ENCODE measurements at regions not wholly inside any gene's neighbourhood (a gene's known extent, or its start where the extent isn't known, plus 50 kb on each side); places are given as distances from the start of the nearest gene placed in this dataset.
"Not testable (repeated sequence)": the region's sequence is repeated elsewhere in the genome, so short reads cannot be mapped to it uniquely, and the experiment has no call there.

DNA sequence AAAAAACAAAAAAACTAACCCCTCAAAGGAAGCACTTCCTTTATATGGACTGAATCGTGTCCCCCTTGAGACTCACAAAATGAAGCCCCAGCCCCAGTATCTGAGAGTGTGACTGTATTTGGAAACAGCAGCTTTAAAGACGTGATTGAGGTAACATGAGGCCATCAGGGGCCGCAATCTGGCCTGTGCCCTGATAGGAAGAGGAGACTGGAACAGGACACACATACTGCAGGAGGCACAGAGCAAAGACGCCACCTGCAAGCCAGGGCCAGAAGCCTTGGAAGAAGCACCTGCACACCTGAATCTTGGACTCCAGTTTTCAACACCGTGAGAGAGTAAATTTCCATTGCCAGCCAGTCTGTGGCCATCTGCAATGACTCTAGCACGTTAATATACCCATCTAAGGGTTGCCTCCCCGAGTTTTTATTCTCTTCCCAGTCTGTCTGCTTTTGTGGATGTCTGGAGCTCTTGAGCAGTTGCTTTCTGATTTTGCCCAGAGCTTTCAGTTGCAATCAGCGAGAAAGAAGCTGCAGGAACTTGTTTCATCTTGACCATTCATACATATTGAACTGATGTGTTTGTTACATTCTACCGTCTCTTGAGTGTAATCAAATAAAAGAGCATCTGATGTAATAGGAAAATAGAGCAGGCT, 775.8 kb upstream of the TPTE start:
- not testable (repeated sequence) for DNase-seq

DNA sequence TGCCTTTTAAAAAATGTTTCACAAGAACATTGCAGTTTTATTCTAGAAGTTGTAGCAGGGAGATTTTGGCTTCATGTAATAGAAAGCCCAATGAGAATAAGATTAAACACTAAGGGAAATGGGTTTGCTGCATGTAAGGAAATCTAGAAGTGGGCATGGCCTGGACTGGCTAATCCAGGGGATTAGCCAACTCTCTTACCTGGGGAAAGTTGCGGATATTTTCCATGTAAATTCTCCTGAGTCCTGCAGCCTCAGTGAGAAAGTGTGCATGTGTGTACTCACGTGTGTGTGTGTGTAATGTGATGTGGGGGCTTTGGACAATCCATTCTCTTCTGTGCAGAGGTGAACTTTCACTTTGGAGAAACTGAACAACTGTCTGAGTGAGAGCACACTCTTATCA, 775.1 kb upstream of the TPTE start:
- DNase-seq, result not testable (repeated sequence)

DNA sequence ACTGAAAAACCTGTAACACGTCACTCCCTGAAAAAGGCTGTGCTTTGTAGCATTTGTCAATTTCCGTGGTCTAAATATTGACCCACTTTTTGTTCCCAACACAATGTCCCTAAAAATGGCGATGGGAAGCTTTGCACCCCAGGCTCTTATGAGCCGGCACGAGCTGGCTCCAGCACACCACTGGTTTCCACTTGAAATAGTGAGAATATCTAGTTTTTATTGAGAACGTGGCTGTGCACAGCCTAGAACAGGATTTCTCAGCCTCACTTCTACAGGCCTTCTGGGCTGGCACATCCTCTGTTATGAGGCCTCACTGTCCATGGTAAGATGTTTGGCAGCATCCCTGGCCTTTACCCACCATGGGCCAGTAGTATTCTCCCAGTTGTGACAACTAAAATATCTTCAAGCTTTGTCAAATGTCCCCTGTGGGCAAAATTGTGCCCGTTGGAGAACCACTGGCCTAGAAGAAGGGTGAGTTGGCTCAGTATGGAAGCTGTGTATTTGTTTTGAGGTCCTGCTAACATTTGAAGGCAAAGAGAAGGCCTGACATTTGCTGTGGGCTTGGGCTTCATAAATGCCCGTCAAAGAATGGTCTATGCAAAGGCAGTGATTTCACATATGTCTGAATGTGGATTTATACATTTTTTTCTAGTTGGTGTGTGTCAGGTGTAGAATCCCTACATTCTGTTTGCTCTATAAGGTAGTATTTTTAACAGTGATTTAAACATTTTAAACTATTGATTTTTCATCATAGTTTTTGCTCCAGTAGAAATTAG, 774.4 kb upstream of the TPTE start:
- DNase-seq, result not testable (repeated sequence)

DNA sequence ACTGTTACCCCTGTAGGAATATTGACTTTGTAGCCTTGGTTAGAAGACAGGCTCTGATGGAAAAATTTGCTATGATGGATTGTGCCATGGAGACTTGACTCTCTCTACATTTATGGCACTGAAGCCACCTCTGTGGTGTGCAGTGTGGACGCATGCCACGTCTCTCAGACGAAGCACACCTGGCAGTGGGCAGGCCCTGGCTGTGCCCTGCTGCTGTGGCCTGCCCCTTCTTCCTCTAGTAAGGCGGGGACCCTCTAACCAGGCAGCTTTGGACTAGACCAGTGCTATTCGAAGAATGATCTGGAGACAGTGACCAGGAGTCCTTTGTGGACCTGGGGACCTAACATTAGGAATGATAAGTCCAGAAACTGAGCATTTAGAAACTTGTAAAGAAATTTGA, 773.5 kb upstream of the TPTE start:
- not testable (repeated sequence) for DNase-seq

DNA sequence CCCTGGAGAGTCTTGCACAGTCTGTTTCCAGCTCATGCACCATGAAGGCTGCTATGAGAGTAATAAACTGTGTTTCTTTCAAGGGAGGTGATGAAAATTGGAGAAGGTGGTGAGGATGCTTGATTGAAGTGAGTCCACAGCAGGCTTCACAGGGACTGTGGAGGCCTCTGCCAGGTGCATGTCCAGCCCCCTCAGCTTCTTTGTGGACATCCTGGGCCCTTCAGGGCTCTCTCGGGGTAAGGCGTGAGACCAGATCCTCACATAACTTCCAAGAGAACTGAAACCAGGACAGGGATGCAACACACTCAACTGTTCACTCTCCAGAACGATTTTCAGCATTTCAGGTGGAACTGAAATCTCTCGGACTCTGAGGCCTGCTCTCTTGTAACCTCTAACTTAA, 772.9 kb upstream of the TPTE start:
- DNase-seq, result not testable (repeated sequence)

DNA sequence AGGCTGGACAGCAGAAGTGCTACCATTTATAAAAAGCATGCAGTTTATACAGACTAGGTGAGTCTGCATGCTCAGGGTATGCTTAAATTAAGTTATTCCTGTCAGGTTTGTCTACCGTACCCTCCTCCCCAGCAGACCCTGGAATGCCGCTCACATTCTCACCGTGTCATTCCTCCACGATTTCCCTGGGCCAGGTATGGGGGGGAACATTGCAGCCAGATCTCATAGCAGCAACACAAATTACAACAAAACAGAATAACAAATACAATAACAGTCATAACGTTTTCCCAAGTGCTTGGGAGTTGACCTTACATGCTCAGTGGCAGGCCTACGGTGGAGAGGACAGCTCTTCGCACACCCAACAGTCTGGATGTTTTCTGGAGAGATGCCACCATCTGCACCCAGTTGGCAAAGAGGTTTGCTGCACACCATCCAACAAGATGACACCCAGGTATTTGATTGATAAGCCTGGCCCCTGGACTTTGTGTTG, 771.6 kb upstream of the TPTE start:
- DNase-seq, result not testable (repeated sequence)

DNA sequence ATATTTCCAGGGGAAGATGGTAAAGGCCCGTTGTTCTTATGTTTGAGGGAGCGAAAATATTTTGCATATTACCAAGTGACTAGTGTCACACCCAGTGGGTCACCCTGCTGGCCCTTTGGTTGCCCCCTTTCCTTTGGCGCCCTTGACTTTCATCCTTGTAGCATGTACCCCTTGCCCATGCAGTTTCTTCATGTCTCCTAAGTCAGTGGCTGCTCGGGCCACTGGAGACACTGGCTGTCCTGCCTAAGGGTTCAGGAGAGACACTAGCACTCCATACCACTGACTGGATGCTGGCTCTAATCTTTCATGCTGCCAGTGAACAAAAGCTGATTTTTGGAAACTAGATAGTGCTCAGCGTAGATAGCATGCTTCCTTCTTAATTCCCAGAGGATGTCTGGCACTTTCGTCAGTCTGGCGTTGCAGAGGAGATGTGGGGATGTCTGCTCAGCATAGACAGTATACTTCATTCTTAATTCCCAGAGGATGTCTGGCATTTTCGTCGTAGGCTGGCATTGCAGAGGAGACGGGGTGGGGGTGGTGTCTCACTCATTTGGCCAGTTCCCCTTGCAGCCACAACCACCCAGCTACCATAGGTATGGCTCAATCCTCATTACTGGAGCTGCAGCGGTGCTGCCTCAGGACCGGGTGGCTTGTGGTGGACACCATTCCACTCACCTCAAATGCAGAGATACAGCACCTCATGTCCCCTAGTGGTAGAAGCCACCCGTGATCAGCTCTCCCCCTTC, 770.9 kb upstream of the TPTE start:
- no peak for DNase-seq

DNA sequence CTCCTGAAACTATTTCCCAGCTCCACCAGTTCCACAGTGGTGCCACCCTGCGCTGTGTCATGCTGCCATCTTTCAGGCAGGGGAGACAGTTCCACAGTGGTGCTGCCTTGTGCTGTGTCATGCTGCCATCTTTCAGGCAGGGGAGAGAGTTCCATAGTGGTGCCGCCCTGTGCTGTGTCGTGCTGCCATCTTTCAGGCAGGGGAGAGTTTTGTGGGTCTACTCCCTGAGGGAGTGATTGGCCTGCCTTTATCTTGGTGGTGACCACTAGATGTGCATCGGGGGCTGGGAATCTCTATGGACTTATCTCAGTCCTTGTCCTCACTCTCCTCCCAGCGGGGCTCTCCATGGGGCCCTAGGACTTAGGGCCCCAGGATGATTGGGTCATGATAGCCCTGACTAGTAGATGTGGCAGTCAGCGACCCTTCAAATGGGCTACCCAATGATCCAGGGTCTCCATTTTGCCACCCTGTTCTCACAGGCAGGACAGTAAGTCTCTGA, 770.2 kb upstream of the TPTE start:
- DNase-seq, result not testable (repeated sequence)

DNA sequence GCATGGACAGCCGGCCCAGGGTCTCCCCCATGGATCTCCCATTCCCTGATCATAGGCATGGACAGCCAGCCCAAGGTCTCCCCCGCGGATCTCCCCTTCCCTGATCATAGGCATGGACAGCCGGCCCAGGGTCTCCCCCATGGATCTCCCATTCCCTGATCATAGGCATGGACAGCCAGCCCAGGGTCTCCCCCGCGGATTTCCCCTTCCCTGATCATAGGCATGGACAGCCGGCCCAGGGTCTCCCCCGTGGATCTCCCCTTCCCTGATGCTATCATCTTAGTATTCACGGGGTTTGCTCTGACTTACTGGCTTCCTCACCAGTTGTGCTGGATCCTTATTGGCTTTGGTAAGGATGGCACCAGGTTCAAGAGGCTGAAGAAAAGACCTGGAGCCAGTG, 769.4 kb upstream of the TPTE start:
- DNase-seq, result not testable (repeated sequence)

DNA sequence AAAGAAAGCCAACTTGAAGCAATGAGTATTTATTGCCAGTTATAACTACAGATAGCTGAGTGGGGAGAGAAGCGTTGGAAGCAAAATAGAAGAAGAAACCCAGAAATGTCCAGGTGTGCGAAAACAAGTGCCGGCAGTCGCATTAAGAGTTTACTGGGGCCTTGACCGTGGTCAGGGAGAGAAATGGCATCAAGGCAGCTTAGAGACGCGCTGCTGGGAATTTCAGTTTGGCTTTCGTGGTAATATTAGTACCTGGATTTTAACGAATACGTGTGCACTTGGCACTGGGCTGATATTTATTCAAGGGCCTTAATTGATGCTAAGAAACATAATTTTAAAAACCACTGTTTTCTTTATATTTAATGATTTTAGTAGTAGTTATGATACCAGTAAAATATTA, 767.9 kb upstream of the TPTE start:
- not testable (repeated sequence) for DNase-seq

DNA sequence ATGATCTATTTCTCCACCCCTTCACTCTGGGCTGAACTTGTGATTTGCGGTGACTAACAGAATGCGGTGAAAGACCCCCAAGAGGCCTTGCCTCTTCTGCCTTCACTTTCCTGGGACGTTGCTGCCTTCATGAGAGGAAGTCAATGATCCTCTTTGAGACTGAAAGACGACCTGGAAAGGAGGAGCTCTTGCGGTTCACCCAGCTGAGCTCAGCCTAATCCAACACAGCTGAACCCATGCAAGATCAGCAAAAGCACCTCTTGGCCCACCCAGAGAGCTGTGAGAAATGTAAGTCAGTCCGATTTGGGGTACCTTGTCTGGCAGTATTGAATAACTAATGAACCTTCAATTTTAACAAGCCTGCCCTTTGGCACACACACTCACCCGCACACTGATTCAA, 767.4 kb upstream of the TPTE start:
- DNase-seq, result no peak

DNA sequence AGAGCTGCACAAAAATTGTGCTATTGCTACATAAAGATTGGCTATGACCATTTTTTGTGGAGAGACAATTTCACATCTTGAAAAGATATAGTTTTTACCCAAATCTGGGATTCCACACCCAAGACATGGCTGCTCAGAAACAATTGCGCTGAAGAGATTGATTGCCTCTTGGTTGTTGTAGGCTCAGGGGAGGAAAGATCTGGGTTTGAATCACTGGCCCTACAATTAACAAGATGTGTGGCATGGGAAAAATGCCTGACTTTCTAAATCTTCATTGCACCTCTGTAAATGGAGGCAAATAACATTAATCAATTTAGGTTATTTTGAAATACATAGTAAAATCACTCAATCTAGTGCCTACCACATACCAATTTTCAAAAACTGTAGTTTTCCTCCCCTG, 766.9 kb upstream of the TPTE start:
- DNase-seq, result not testable (repeated sequence)

DNA sequence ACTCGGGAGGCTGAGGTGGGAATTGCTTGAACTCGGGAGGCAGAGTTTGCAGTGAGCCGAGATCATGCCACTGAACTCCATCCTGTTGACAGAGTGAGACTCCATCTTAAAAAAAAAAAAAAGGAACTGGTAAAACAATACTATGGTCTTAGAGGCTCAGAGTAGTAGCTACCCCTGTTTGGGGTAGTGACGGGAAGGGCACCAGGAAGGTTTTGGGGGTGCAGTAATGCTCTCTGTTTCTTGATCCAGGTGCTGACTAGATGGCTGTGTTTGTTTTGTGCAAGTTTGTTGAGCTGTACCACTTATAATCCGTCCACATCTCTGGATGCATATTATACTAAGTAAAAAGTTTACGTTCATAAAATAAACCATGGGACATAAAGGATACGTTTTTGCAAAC, 765.8 kb upstream of the TPTE start:
- DNase-seq, result no peak

DNA sequence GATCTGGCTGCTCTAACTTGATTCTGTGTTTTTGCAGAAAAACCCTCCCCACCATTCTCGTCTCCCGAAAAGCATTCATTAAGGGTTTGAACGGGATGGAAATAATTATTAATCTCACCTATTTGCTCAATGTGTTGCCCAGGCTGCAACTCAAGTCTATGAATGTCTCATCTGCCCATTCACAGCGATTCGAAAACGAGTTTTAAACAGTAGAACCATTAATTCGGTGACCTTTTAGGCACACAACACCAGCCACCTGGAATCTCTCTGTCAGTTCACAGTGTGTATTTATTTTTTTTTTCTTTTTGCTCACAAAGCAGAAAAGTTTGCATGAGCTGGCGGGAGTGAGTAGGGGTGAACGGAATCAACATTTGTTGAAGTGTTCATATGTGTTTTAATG, 764.7 kb upstream of the TPTE start:
- no peak for DNase-seq

DNA sequence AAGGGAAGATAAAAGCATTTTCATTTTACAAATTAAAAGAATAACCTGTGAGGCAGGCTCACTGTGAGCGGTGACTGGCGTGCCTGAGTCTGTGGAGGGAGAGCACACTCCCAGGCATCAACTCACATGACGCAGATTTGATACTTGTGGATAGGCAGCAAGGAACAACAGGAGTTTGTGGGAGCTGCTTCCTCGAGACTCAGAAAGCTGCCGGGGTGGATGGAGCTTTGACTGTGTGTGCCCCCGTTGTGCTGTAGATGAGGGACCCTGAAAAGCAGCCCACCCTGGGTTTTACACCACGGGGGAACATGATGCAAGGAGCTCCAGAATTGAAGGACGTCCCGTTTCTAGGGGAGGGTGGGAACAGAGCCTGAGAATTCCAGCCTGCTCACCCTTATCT, 764.3 kb upstream of the TPTE start:
- DNase-seq, result not testable (repeated sequence)

DNA sequence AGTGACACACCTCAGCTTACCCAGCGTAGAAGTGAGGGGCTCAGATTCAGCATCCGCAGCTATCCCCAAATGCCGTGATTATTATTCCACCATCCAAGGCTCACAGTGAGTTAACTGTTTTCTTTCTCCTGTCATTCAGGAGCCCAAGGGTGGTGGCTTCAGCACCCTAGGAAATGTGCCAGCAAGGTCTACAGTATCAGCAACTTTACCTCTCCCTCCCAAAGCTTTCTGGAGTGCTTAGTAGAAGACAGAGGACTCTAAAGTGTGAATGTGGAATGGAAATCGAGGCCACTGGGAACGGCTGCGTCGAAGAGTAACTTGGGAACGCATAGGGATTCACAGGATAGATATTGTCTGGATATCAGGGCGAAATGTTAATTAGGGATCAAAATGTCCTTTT, 763.8 kb upstream of the TPTE start:
- DNase-seq, result not testable (repeated sequence)

DNA sequence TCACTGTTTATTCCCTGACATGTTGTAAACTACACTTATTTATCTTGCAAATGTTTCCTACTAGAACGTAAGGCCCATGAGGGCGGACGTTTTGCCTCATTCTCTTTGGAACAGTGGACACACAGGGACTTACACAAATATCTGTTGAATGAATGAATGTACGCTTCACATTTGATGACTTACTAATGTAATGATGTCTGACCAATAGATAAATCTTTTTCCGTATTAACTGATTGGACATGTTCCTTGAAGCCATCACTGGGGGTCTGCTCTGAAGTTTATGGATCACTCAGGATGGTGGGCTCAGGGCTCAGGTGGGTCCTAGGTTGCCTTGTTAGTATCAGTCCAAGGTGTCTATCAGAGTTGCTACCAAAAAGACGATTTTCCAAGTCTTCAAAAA, 763.2 kb upstream of the TPTE start:
- no peak for DNase-seq

DNA sequence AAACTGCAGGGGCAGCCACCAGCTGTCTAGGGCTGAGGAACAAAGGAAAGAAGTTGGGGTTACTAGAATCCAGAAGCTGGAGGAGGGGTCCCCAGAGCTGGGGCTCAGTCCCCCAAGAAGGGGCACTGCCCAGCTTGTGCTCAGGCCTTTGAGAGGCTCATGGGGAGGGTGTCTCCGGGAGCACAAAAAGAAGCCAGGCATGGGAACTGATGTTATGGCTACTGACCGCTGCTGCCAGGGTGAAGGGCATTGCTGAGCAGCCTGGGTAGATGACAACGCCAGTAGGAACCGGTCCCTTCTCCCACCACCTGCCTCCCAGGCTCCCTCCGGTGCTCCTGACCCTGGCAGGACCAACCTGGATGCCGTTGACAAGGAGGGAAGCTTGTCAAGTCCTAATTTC, 762.5 kb upstream of the TPTE start:
- no peak for DNase-seq

DNA sequence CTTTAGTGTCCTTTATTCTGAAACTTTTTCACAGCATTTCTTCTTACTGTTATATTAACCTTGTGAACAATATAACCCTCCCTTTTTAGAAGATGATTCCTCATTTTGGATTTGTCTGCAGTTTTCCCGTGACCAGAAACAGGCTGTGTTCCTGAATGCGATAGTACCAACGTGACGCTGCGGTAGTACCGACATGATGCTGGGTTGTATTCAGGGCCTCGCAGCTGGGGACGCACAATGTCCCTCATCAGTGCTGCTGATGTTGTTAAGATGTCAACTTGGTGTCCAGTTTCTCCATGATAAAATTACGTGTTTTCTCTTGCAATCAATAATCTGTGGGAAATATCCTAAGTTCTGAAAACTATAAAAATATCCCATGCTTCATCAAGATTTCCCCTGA, 761.4 kb upstream of the TPTE start:
- DNase-seq, result no peak

DNA sequence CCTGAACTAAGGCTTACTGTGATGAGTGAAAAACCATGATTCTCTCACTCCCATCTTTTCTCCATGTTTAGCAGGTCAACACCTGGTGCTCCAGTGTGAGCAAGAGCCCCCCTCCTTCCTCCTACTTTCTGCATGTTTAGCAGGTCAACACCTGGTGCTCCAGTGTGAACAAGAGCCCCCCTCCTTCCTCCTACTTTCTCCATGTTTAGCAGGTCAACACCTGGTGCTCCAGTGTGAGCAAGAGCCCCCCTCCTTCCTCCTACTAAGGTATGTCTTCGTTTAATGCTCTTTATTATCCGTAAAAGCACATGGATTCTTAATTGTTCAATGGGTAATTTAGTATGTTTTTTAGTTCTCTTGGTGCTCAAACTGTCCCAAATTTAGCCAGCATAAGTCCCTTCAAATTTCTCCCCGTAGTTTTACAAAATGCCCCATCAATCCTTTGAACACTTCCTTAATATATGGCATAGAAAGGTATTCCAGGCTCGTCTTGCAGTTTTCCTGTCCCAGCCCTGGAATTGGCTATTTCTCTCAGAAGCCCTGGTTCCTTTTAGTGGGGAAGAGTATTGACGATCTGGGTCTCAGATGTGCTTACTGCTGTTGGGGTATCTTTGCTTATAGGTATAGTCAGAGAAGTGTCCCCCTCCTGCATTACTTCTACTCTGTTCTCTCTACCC, 760.8 kb upstream of the TPTE start:
- DNase-seq, result no peak

DNA sequence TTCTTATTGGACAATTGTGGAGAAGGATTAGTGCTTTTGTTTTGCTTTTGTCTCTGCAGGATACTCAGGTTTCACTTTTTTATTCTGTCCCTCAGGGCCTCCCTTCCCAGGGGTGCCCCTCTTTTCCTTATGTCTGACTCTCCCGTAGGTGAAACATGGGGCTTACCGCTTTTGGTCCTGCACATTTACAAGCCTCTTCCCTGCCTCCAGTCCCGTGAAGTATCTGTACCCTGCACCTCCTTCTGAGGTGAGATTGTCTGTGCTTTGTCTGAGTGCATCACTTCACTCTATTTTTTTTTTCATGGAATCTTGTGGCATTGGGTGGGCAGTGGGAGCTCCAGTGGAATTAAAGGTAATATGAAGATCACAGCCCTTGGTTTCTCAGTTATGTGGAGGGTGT, 758.1 kb upstream of the TPTE start:
- DNase-seq, result no peak

DNA sequence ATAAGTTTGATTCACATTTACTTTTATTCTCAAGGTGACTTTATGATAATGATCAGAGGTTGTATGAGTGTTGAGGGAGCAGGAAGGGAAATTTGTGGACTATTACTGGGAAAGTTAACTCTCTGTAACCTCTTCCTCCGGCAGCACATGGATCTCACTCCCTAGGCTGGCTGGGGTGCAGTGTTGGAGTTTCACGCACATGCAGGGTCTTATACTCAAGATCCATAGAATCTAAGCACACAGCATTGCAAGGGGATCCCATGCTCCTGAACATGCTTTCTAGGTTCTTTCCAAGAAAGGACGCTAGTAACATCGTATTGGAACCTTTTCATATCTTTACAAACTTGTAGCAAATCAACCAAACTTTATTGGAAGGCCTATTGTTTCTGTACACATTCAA, 757.6 kb upstream of the TPTE start:
- DNase-seq, result no peak
